Brain microvascular endothelial cell (primary cell): ENCODE measurements at regions not wholly inside any gene's neighbourhood (a gene's known extent, or its start where the extent isn't known, plus 50 kb on each side); places are given as distances from the start of the nearest gene placed in this dataset.

Source experiments
- DNase-seq: peaks from one replicate; pipeline ENCODE4 v3.0.0-alpha.2; 2020
- H3K27ac ChIP-seq: fragments of 250-450 bp; sonication (Bioruptor Pico); 2 replicates; pipeline ENCODE4 v1.5.1; 2020; ENCODE audit warnings: mild to moderate bottlenecking, moderate library complexity
- H3K27me3 ChIP-seq: fragments of 250-450 bp; sonication (Bioruptor Pico); replicated peaks from 2 replicates; pipeline ENCODE4 v1.5.1; 2020; ENCODE audit warnings: mild to moderate bottlenecking
- H3K36me3 ChIP-seq: fragments of 250-450 bp; sonication (Bioruptor Pico); replicated peaks from 2 replicates; pipeline ENCODE4 v1.5.1; 2020; ENCODE audit warnings: mild to moderate bottlenecking
- H3K4me3 ChIP-seq: 2 replicates; pipeline ENCODE4 v1.5.1; 2011; ENCODE audit warnings: low read depth, mild to moderate bottlenecking, control low read depth, low read length, moderate library complexity
- CTCF ChIP-seq: IDR thresholded peaks from 2 replicates; pipeline ENCODE4 v1.5.1; 2011; ENCODE audit warnings: low read depth, mild to moderate bottlenecking, moderate library complexity, low read length, control low read depth, inconsistent platforms; ENCODE audit errors: missing control alignments
- in situ Hi-C: cut with HindIII; loops from 2 replicates; pipeline ENCODE4 v1.10.0; 2017; ENCODE audit warnings: low sequenced_read_pairs, low pct_ligation_motif_present

- Histone ChIP-seq H3K27ac (no peak overlapping the region), H3K27me3 (no peaks in the 10 kb centered on the region), H3K4me3 (no peak overlapping the region), H3K36me3 (no peaks in the 10 kb centered on the region)
- DNase-seq = no peak
- in situ Hi-C loops = no loop called here
- no peak for TF ChIP-seq CTCF
These were observed 1130.3 kb upstream of the CDH2 start for GRCh38 chr18:29307231-29307630.

- H3K27me3 ChIP-seq = no peaks in the 10 kb centered on the region
- TF ChIP-seq CTCF = no peak
- H3K27ac ChIP-seq = no peak overlapping the region
- H3K36me3 ChIP-seq = no peaks in the 10 kb centered on the region
- in situ Hi-C loops = no loop called here
- no peak for DNase-seq
- no peak overlapping the region for H3K4me3 ChIP-seq
These were observed 1128.6 kb upstream of the CDH2 start for GRCh38 chr18:29305516-29305915.

GRCh38 chr18:29301048-29301447 is 1124.1 kb upstream of the CDH2 start:
- no peak overlapping the region for H3K4me3 ChIP-seq
- DNase-seq = no peak
- H3K36me3 ChIP-seq = no peaks in the 10 kb centered on the region
- no peaks in the 10 kb centered on the region for H3K27me3 ChIP-seq
- TF ChIP-seq CTCF = no peak
- no peak overlapping the region for H3K27ac ChIP-seq
- in situ Hi-C loops = no loop called here

- in situ Hi-C loops = no loop called here
- H3K27me3 ChIP-seq = no peaks in the 10 kb centered on the region
- H3K36me3 ChIP-seq = no peaks in the 10 kb centered on the region
- H3K4me3 ChIP-seq = no peak overlapping the region
- TF ChIP-seq CTCF = no peak
- DNase-seq = no peak
- H3K27ac ChIP-seq = no peak overlapping the region
These were observed 1108.5 kb upstream of the CDH2 start for GRCh38 chr18:29285471-29285870.

GRCh38 chr18:29271501-29271900 is 1094.6 kb upstream of the CDH2 start:
- TF ChIP-seq CTCF = no peak
- DNase-seq = peak; percentile 0
- in situ Hi-C loops = no loop called here

GRCh38 chr18:29259838-29260237 is 1082.9 kb upstream of the CDH2 start:
- Histone ChIP-seq H3K27me3 (no peaks in the 10 kb centered on the region), H3K27ac (no peak overlapping the region), H3K4me3 (no peak overlapping the region), H3K36me3 (no peaks in the 10 kb centered on the region)
- no peak for DNase-seq
- no peak for TF ChIP-seq CTCF
- in situ Hi-C loops = no loop called here

More at GRCh38 chr18:29271501-29271900, 1094.6 kb upstream of the CDH2 start:
- Histone ChIP-seq H3K27ac (no peak overlapping the region), H3K27me3 (no peaks in the 10 kb centered on the region), H3K36me3 (no peaks in the 10 kb centered on the region), H3K4me3 (no peak overlapping the region)
